ENCODE measurements at regions not wholly inside any gene's neighbourhood (a gene's known extent, or its start where the extent isn't known, plus 50 kb on each side); places are given as distances from the start of the nearest gene placed in this dataset.
"Not testable (repeated sequence)": the region's sequence is repeated elsewhere in the genome, so short reads cannot be mapped to it uniquely, and the experiment has no call there.

DNA sequence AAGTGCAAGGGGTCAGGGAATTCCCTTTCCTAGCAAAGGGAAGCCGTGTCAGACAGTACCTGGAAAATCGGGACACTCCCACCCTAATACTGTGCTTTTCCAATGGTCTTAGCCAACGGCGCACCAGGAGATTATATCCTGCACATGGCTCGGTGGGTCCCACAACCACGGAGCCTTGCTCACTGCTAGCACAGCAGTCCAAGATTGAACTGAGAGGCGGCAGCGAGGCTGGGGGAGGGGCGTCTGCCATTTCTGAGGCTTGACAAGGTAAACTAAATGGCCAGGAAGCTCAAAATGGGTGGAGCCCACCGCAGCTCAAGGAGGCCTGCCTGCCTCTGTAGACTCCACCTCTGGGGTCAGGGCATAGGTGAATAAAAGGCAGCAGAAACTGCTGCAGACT, 76.5 kb upstream of the LINC00632 start:
- DNase-seq (ENCODE audit: extremely low spot score); CTCF ChIA-PET; POLR2A ChIA-PET: not testable (repeated sequence)

GRCh38 chrX:140608111-140608510, 101.4 kb upstream of the LINC00632 start:
- CTCF ChIA-PET, result no interaction called here
- no peak for DNase-seq (ENCODE audit: extremely low spot score)
- TF ChIP-seq, protein P1, sequence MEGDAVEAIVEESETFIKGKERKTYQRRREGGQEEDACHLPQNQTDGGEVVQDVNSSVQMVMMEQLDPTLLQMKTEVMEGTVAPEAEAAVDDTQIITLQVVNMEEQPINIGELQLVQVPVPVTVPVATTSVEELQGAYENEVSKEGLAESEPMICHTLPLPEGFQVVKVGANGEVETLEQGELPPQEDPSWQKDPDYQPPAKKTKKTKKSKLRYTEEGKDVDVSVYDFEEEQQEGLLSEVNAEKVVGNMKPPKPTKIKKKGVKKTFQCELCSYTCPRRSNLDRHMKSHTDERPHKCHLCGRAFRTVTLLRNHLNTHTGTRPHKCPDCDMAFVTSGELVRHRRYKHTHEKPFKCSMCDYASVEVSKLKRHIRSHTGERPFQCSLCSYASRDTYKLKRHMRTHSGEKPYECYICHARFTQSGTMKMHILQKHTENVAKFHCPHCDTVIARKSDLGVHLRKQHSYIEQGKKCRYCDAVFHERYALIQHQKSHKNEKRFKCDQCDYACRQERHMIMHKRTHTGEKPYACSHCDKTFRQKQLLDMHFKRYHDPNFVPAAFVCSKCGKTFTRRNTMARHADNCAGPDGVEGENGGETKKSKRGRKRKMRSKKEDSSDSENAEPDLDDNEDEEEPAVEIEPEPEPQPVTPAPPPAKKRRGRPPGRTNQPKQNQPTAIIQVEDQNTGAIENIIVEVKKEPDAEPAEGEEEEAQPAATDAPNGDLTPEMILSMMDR (IDR thresholded peaks at IDR 0.05; ENCODE audit: control extremely low read depth, extremely low read depth, low read depth, missing control alignments), result no peak
- POLR2A ChIA-PET, result no interaction called here

- POLR2A ChIA-PET, result no interaction called here
- DNase-seq (ENCODE audit: extremely low spot score), result no peak
- TF ChIP-seq, protein P1 (IDR thresholded peaks at IDR 0.05; ENCODE audit: control extremely low read depth, extremely low read depth, low read depth, missing control alignments), result no peak
- CTCF ChIA-PET, result no interaction called here
Observed at GRCh38 chrX:140602140-140602539, 97.3 kb upstream of the SOX3 start.

DNA sequence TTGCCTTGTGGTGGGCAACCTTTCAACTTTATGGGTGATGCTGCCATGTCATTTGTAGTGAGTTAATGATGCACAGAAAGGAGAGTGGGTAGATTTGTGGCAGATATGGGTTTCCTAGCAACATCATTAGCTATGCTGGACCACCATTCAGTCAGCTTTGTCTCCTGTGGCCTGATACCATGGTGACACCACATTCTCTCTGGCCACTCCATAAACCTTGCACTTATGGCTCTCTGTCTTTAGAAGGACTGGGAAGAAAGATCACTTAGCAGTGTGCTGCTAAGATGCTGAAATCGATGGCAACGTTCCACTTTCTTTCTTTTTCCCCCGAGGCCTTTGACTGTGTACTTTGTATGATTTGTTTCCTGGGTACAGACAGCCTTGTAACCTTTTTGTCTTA, 95.0 kb upstream of the SOX3 start:
- TF ChIP-seq, protein P1 (IDR thresholded peaks at IDR 0.05; ENCODE audit: control extremely low read depth, extremely low read depth, low read depth, missing control alignments), result no peak
- ChIA-PET CTCF (interaction anchor here (2.0 kb wide), 1 partner anchor 9 kb away, joined by 4 read pairs; no protein-coding TSS in a partner anchor), POLR2A (no interaction called here)
- no peak for DNase-seq (ENCODE audit: extremely low spot score)

GRCh38 chrX:140589657-140590056, 84.8 kb upstream of the SOX3 start:
- CTCF ChIA-PET, result interaction anchor here (1.5 kb wide), 1 partner anchor 11 kb away, joined by 4 read pairs; no protein-coding TSS in a partner anchor
- POLR2A ChIA-PET, result no interaction called here
- DNase-seq (ENCODE audit: extremely low spot score), result no peak
- TF ChIP-seq, protein P1 (IDR thresholded peaks at IDR 0.05; ENCODE audit: control extremely low read depth, extremely low read depth, low read depth, missing control alignments), result no peak

GRCh38 chrX:140586951-140587350, 82.1 kb upstream of the SOX3 start:
- POLR2A ChIA-PET, result no interaction called here

GRCh38 chrX:140580478-140580877, 75.6 kb upstream of the SOX3 start:
- POLR2A ChIA-PET, result no interaction called here
- CTCF ChIA-PET, result no interaction called here
- TF ChIP-seq, protein P1 (IDR thresholded peaks at IDR 0.05; ENCODE audit: control extremely low read depth, extremely low read depth, low read depth, missing control alignments), result no peak
- no peak for DNase-seq (ENCODE audit: extremely low spot score)

More at GRCh38 chrX:140586951-140587350, 82.1 kb upstream of the SOX3 start:
- TF ChIP-seq, protein P1 (IDR thresholded peaks at IDR 0.05; ENCODE audit: control extremely low read depth, extremely low read depth, low read depth, missing control alignments), result no peak
- CTCF ChIA-PET, result no interaction called here
- no peak for DNase-seq (ENCODE audit: extremely low spot score)
